ENCODE measurements at regions not wholly inside any gene's neighbourhood (a gene's known extent, or its start where the extent isn't known, plus 50 kb on each side); places are given as distances from the start of the nearest gene placed in this dataset.

- no peak for TF ChIP-seq CHD7 (IDR thresholded peaks at IDR 0.05; ENCODE audit: insufficient replicate concordance, low read length)
Measured at GRCh38 chr5:173712609-173713175, 96.2 kb upstream of the BOD1 start (continued).
